GM13977 (cell line): ENCODE measurements at regions not wholly inside any gene's neighbourhood (a gene's known extent, or its start where the extent isn't known, plus 50 kb on each side); places are given as distances from the start of the nearest gene placed in this dataset.

ENCODE experiments used
- DNase-seq: peaks from one replicate; pipeline ENCODE4 v3.0.0; 2012; ENCODE audit warnings: low spot score
- CTCF ChIP-seq: IDR thresholded peaks from 2 replicates; pipeline ENCODE4 v1.5.1; 2012; ENCODE audit warnings: mild to moderate bottlenecking, control low read depth; ENCODE audit not compliant: insufficient read depth; ENCODE audit errors: extremely low read depth, missing control alignments
- in situ Hi-C: fragments of 300-500 bp; cut with MboI; formaldehyde crosslinking; loops from one replicate; pipeline ENCODE4 v1.12.0; 2022; ENCODE audit warnings: low sequenced_read_pairs, low pct_unique_long_range_greater_than_20kb, mixed read lengths, inconsistent platforms; ENCODE audit not compliant: unreplicated experiment

DNA sequence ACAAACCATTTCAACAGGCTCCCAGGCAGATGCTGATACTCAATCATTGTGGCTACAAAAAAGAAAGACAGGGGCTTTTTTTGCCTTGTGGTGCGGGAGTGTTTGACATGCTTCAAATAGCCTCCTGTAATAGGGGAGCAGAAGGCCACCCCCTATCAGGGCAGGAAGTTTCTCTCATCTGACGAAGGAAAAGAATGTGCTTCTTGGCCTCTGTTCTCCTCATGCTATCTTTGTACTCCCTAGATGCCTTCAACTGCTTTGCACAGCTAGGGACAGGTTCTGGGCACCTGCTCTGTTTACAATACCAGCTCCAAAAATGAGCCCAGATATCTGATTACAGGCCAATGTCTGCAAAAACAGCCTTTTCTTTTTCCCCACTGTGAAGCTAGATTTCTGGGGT lies 391.1 kb downstream of the STIM2 start:
- in situ Hi-C loops: no loop called here
- no peak for DNase-seq
- no peak for TF ChIP-seq CTCF

DNA sequence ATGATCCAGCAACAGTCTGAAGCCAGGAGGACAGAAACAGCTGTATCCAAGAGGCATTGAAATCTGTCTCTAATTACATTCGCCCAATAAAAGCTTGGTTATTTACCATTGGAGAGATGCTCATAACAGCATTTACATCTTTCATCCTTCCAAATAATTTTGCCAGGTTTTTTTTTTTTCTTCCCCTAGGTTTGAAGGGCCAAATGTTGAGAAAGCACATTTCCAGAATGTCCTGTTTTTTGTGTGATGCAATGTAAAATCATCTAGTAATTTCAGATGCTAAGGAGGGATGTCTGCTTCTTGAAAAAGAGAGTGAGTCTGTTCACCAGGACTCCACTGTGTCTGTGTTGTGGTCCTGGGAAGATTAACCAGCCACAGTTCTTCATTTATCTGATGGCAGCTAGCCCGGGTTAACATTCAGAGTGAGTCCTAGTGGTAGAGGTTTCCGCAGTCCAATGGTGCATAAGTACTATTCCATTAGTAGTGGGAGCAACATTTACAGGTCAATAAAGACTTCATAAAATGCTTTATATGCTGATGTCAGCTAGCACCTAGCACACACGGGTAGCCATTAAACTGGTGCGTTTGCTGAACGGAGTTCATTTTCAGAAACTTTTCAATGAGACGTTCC lies 406.8 kb downstream of the STIM2 start:
- TF ChIP-seq CTCF: no peak
- DNase-seq: no peak
- in situ Hi-C loops: no loop called here

- in situ Hi-C loops: no loop called here
- TF ChIP-seq CTCF: no peak
- DNase-seq: no peak
Measured at GRCh38 chr4:27267970-27268355, 407.3 kb downstream of the STIM2 start.

DNA sequence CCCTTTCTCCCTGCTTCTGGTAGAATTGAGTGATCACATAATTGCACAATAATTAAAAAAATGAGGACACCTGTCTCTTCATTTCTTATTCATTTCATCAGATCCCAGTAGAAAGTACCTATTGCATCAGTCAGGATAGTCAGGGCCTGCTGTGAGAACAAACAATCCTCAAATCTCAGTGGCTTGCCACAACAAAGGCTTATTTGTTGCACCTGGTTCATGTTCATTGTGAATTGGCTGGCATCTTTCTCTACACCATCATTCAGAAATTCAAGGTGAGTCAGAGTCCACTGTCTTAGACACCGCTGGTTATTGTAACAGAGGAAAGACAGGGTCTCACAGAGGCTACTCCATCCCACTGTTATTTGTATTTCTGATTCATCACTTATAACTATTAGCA lies 409.8 kb downstream of the STIM2 start:
- DNase-seq: no peak
- no peak for TF ChIP-seq CTCF
- in situ Hi-C loops: no loop called here

DNA sequence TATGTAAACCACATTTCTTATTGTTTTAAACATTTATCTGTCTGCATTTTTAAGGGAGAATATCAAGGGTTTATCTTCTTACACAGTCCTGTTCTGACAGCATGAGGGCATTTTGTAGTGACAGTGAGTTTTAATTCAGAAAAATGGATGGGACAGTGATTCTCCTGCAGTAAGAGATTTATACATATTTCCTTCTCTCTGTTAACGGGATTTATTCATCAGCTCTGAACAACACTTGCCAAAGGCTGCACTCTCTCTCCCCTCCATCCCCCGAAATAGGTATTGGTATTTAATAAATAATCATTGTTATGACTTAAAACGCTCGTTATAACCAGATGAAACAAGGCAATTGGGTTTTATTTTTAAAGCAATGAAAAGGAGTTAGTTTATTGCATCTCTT lies 410.9 kb downstream of the STIM2 start:
- in situ Hi-C loops: no loop called here
- no peak for TF ChIP-seq CTCF
- DNase-seq: no peak

GRCh38 chr4:27272217-27272616 lies 411.6 kb downstream of the STIM2 start:
- in situ Hi-C loops: no loop called here
- DNase-seq: no peak
- TF ChIP-seq CTCF: no peak
